CD14-positive monocyte (primary cell): ENCODE measurements at regions not wholly inside any gene's neighbourhood (a gene's known extent, or its start where the extent isn't known, plus 50 kb on each side); places are given as distances from the start of the nearest gene placed in this dataset.

Source experiments
- DNase-seq, 3 donors: peaks; one replicate each; pipeline ENCODE4 v3.0.0-alpha.2; 2011 to 2022
- H2AFZ ChIP-seq: 2 replicates; pipeline ENCODE4 v1.6.0; 2012; ENCODE audit warnings: mild to moderate bottlenecking, low read depth, low read length, inconsistent platforms; ENCODE audit not compliant: insufficient read depth, poor library complexity, severe bottlenecking
- H3K27ac ChIP-seq, 2 donors: 1 replicate in 1 of 2; 2 replicates in 1 of 2; pipeline ENCODE4 v1.5.1; 2012 to 2013; ENCODE audit warnings: low read length in 2 of 2, control low read depth in 1 of 2, inconsistent platforms in 1 of 2, low read depth in 1 of 2, mild to moderate bottlenecking in 1 of 2
- H3K27me3 ChIP-seq, 2 donors: one replicate each; pipeline versions ENCODE4 v1.6.0 to v1.6.1; 2011 to 2013; ENCODE audit warnings: low read length in 2 of 2; ENCODE audit not compliant: control insufficient read depth in 2 of 2, insufficient read depth in 2 of 2
- H3K36me3 ChIP-seq, 2 donors: replicated peaks in 1 of 2; 1 replicate in 1 of 2; 2 replicates in 1 of 2; pipeline versions ENCODE4 v1.5.1 to v1.6.1; 2012 to 2013; ENCODE audit warnings: low read length in 2 of 2, control low read depth in 1 of 2, inconsistent platforms in 1 of 2, mild to moderate bottlenecking in 1 of 2; ENCODE audit not compliant: insufficient read depth in 2 of 2, control insufficient read depth in 1 of 2
- H3K4me1 ChIP-seq, 2 donors: 1 replicate in 1 of 2; 2 replicates in 1 of 2; pipeline versions ENCODE4 v1.5.1 to v1.6.1; 2012 to 2013; ENCODE audit warnings: low read length in 2 of 2, control low read depth in 1 of 2, inconsistent platforms in 1 of 2, mild to moderate bottlenecking in 1 of 2, moderate library complexity in 1 of 2; ENCODE audit not compliant: insufficient read depth in 2 of 2, control insufficient read depth in 1 of 2
- H3K4me2 ChIP-seq: replicated peaks from 2 replicates; pipeline ENCODE3; 2012; ENCODE audit warnings: low read length, moderate library complexity, mild to moderate bottlenecking; ENCODE audit not compliant: poor library complexity, severe bottlenecking; ENCODE audit errors: extremely low read depth
- H3K4me3 ChIP-seq, 3 experiments: fragments of 200-600 bp in 1 of 3; sonication (generic) in 1 of 3; replicated peaks in 1 of 3; 1 replicate in 2 of 3; 2 replicates in 1 of 3; pipeline ENCODE4 v1.5.1; 2011 to 2013; ENCODE audit warnings: low read length in 3 of 3, mild to moderate bottlenecking in 3 of 3, control low read depth in 2 of 3, low read depth in 2 of 3, inconsistent platforms in 1 of 3, moderate library complexity in 1 of 3
- H3K79me2 ChIP-seq: 2 replicates; pipeline ENCODE4 v1.6.0; 2012; ENCODE audit warnings: mild to moderate bottlenecking, control low read depth, inconsistent platforms, low read length, moderate library complexity; ENCODE audit not compliant: insufficient read depth
- H3K9ac ChIP-seq: 2 replicates; pipeline ENCODE4 v1.6.0; 2017; ENCODE audit warnings: low read length, mild to moderate bottlenecking; ENCODE audit not compliant: insufficient read depth, poor library complexity, severe bottlenecking
- H3K9me3 ChIP-seq, 2 donors: replicated peaks in 1 of 2; 1 replicate in 1 of 2; 2 replicates in 1 of 2; pipeline versions ENCODE4 v1.5.1 to v1.6.1; 2012 to 2013; ENCODE audit warnings: low read length in 2 of 2, control low read depth in 1 of 2; ENCODE audit not compliant: control insufficient read depth in 1 of 2, insufficient read depth in 1 of 2
- H4K20me1 ChIP-seq: 2 replicates; pipeline ENCODE4 v1.6.0; 2012; ENCODE audit warnings: mild to moderate bottlenecking, low read length, control low read depth, moderate library complexity; ENCODE audit not compliant: insufficient read depth
- H3K27ac Mint-ChIP-seq, 7 donors: one replicate each; pipeline ENCODE4 v1.8.0; 2020; ENCODE audit warnings: mild to moderate bottlenecking in 7 of 7, mixed read lengths in 7 of 7, moderate library complexity in 6 of 7, inconsistent platforms in 2 of 7
- H3K27me3 Mint-ChIP-seq, 3 donors: one replicate each; pipeline ENCODE4 v1.8.0; 2021 to 2022; ENCODE audit warnings: low read depth in 3 of 3, mild to moderate bottlenecking in 3 of 3, mixed read lengths in 3 of 3, moderate library complexity in 3 of 3, inconsistent platforms in 1 of 3
- H3K36me3 Mint-ChIP-seq, 2 donors: one replicate each; pipeline ENCODE4 v1.8.0; 2020; ENCODE audit warnings: mixed read lengths in 2 of 2, inconsistent platforms in 1 of 2, mild to moderate bottlenecking in 1 of 2
- H3K4me1 Mint-ChIP-seq: one replicate; pipeline ENCODE4 v1.8.0; 2020; ENCODE audit warnings: mild to moderate bottlenecking, mixed read lengths
- H3K4me3 Mint-ChIP-seq, 2 donors: one replicate each; pipeline ENCODE4 v1.8.0; 2020; ENCODE audit warnings: mild to moderate bottlenecking in 2 of 2, mixed read lengths in 2 of 2, moderate library complexity in 1 of 2
- H3K9me3 Mint-ChIP-seq, 7 donors: one replicate each; pipeline ENCODE4 v1.8.0; 2020 to 2022; ENCODE audit warnings: mixed read lengths in 7 of 7, mild to moderate bottlenecking in 6 of 7, moderate library complexity in 6 of 7, inconsistent platforms in 2 of 7
- CTCF ChIP-seq: fragments of 200-600 bp; IDR thresholded peaks from one replicate; pipeline ENCODE4 v1.8.0; 2022; ENCODE audit warnings: antibody characterized with exemption, mild to moderate bottlenecking
- WGBS: methylation state at CpG from one replicate; pipeline ENCODE4 v1.1.5; 2013; ENCODE audit warnings: missing lambda C conversion rate; ENCODE audit not compliant: insufficient coverage; 5-methylcytosine and 5-hydroxymethylcytosine counted together
- intact Hi-C, 2 donors: fragments of 100-400 bp; cut with micrococcal nuclease; formaldehyde crosslinking; loops; one replicate each; pipeline versions ENCODE4 v1.15.0 to v1.15.1; 2023

GRCh38 chr2:176585291-176585690 is 316.0 kb downstream of the MTX2 start:
- Histone ChIP-seq H3K4me3 (no peak overlapping the region), H3K27ac (no peak overlapping the region), H3K4me2 (no peak overlapping the region), H3K27me3 (peaks cover 2 to 3% of the 10 kb centered on the region in 2 donors), H3K36me3 (no peaks in the 10 kb centered on the region), H3K9me3 (no peaks in the 10 kb centered on the region), H3K9ac (no peak overlapping the region), H3K4me1 (no peaks in the 10 kb centered on the region), H3K79me2 (no peaks in the 10 kb centered on the region), H2AFZ (no peak overlapping the region), H4K20me1 (no peaks in the 10 kb centered on the region)
- Mint-ChIP-seq H3K27me3 (peaks cover 2 to 14% (median 10%) of the 10 kb centered on the region in 3 donors), H3K4me3 (no peak overlapping the region), H3K9me3 (peaks cover 0 to 1% (median 0%) of the 10 kb centered on the region in 7 donors), H3K36me3 (no peaks in the 10 kb centered on the region), H3K27ac (no peak overlapping the region), H3K4me1 (no peaks in the 10 kb centered on the region)
- DNase-seq: no peak
- TF ChIP-seq CTCF: no peak
- intact Hi-C loops: no loop called here
- WGBS: 100% methylated on average over 1 of the region's 1 CpG

DNA sequence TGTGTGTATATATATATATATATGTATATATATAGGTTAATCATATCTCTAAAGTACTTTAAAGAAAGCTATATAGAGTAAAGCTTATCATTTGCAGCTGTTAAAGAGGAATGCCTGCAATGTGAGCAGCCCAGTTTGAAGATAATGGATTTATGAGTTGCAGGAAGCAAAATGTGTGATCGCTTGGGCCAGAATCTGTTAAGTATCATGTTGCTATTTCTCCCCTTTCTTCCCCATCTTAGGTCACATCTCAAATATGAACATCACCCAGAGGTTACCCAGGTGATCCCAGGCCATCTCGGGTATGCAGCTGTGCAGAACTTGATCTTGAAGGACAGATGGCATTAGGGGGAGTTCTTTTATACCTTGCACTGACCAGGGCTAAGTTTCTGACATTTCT is 316.5 kb downstream of the MTX2 start:
- Histone ChIP-seq H3K4me1 (no peaks in the 10 kb centered on the region), H3K27me3 (peaks cover 2 to 3% of the 10 kb centered on the region in 2 donors), H4K20me1 (no peaks in the 10 kb centered on the region), H3K27ac (no peak overlapping the region), H3K4me3 (no peak overlapping the region), H3K9ac (no peak overlapping the region), H3K79me2 (no peaks in the 10 kb centered on the region), H2AFZ (no peak overlapping the region), H3K9me3 (no peaks in the 10 kb centered on the region), H3K36me3 (no peaks in the 10 kb centered on the region), H3K4me2 (no peak overlapping the region)
- no peak for TF ChIP-seq CTCF
- Mint-ChIP-seq H3K4me3 (no peak overlapping the region), H3K27me3 (peaks cover 2 to 14% (median 10%) of the 10 kb centered on the region in 3 donors), H3K9me3 (no peaks in the 10 kb centered on the region), H3K4me1 (no peaks in the 10 kb centered on the region), H3K27ac (no peak overlapping the region), H3K36me3 (no peaks in the 10 kb centered on the region)
- no CpG with 5 or more reads among the region's 2 CpGs for WGBS
- intact Hi-C loops: no loop called here
- DNase-seq: no peak
